ENCODE measurements at regions not wholly inside any gene's neighbourhood (a gene's known extent, or its start where the extent isn't known, plus 50 kb on each side); places are given as distances from the start of the nearest gene placed in this dataset.

- no peak for DNase-seq
Measured at GRCh38 chr6:147088861-147089260, 115.4 kb upstream of the STXBP5 start.

- DNase-seq: no peak
Measured at GRCh38 chr6:147095316-147095715, 108.9 kb upstream of the STXBP5 start.

DNA sequence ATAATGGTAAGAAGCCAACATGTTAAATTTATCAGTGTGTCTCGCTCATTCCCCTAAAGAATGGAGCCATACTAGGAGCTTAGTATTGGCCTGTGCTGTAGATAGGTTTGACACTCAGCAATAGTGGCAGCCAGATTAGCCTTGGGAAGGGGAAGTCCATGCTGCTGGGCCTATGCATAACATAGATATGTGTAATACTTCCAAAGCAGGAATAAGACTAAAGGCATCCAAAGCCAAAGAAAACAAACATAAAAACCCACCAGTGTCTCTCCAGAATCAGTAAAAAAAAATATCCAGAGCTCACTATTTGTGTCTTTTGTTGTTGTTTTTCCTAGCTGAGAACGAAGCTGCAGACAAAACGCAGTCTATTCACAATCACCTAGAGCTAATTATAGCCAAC, 104.2 kb upstream of the STXBP5 start:
- no peak for DNase-seq

DNA sequence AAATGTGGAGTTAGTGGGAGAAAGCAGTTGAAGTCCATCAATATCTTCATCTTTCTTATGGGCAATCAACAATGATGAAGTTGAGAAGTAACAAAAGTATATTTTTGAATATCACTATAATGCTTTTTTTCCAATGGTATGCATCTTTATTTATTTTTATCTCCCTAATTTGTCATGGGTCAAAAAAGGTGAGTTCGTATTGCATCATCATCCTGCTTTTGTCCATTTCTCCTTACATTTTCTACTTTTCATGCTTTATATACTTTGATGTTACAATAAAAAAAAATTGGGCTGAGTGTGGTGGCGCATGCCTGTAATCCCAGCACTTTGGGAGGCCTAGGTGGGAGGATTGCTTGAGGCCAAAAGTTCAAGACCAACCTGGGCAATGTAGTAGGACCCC, 101.2 kb upstream of the STXBP5 start:
- no peak for DNase-seq

DNA sequence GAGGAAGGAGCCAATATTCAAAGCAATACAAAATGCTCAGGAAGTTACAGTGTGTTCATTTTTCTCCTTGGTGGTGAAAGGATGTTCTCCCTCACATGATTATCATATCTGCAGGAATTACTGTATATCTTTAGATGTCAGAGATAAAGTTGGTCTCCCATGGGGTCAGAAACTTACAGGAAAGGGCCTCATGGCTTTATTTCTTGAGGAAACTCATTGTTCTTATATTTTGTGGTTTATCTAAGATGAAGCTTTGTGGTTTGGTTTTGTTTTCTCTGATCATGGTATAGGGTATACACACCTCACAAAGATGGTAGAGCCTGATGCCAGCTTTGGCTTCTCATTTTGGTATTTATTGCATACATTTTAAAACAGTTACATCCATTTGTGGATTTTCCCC, 100.5 kb upstream of the STXBP5 start:
- no peak for DNase-seq

GRCh38 chr6:147105786-147106185, 98.4 kb upstream of the STXBP5 start:
- DNase-seq: no peak

- DNase-seq: no peak
Measured at GRCh38 chr6:147106759-147107401, 97.3 kb upstream of the STXBP5 start.

DNA sequence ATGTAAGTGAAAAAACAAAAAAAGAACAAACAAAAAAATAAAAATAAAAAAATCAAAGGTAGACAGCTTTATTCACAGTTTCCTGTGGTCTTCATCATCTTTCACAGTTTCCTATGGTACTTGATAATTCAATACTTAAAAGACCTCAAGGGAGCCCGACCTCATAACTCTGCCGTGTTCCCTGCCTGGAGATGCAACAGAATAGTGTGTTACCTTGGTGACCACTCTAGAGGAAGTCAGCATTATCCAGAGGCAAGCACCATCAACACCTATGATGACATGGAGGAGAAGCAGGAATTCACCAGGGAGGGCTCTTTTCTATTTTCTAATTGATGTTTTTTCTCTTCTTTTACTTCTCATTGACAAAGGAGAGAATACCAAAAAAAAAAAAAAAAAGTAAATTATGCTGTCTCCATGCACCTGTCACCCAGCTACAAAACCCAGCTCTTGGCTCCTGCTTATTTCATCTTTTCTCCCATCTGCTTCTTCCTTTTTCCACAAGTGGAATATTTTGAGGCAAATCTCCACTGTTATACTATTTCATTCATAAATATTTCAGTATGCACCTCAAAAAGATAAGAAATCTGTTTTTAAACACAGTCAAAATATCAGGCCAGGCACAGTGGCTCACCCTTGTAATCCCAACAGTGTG, 95.8 kb upstream of the STXBP5 start:
- no peak for DNase-seq

DNA sequence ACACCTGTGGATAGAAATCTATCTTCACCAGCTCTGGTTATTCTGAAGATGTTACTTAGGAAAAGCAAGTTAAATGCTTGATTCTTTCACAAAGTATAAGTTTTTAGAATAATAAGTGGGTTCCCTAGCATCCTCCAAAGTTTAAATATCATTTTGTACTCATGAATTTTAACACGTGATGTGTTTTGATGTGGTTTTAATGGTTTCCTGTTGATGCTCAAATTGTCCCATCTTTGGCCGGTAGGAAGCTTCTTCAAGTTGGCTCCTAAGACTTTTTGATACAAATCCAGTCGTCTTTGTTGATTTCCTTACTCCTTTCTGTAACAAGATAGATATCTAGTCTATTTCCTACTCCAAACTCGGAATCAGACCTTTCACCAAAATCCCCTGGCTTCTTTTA, 94.5 kb upstream of the STXBP5 start:
- DNase-seq: no peak

DNA sequence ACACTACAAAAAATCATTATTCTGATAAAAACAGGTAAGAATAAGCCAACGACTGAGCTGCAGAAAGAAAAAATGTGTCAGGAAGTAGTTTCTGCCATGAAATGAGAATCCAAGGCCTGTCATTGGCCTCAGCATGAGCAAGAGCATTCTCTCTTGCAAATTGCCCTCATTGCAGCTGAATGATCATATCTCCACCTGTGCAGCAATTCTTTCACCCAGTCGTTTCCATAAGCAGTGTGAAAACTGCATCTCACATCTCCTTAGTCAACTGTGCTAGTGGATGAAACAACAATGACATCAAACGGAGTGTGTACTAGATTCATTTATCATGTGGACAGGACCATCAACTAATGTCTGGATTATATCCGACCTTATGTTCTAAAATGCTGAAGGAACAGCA, 88.2 kb upstream of the STXBP5 start:
- DNase-seq: no peak

- DNase-seq: no peak
Measured at GRCh38 chr6:147117011-147117410, 87.2 kb upstream of the STXBP5 start.

DNA sequence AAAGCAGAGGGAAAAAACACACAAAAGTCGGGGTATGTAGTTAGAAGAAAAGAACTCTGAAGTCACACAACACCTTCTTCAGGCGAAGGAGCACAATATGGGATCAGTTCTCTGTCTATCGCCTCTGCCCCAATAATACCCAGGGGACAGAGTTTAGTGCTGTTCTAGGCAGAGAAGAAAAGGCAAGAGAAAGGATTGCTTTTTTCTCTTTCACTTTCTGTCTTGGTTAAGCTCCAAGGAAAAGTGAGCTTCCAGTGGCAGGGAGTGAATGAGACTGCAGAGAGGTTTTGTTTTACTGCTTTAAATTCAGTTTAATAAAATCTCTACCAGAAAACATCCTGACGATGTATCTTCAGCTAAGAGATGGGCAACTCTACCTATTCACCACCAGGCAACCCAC, 86.6 kb upstream of the STXBP5 start:
- DNase-seq: no peak

DNA sequence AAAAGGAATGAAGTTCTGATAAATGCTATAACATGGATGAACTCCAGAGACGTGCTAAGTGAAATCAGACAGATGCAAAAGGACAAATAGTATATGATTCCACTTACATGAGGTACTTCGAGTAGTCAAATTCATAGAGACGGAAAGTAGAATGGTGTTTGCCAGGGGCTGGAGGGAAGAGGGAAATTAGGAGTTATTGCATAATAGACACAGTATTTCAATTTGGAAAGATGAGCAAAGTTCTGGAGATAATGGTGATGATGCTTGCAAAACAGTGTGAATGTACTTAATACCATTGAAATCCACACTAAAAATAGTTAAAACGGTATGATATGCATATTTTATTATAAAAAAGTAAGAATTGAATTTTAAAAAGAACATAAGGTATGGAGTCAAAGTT, 84.9 kb upstream of the STXBP5 start:
- no peak for DNase-seq

GRCh38 chr6:147122823-147123222, 81.4 kb upstream of the STXBP5 start:
- no peak for DNase-seq

DNA sequence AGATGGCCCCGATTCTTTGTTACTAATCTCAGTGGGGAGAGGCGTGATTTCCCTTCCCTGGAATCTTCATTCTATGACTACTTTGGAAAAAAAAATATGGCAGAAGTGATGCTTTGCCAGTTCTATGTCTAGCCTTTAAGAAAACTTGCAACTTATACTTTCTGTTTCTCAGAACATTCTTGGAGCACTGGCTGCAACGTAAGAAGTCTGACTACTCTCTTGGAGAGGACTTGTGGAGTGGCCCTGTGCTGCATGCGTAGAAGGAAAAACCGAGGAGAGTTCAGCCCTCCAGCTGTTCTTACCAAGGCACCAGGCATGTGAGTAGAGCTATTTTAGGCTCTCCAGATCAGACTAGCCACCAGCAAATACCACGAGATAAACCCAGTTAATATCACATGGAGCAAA, 77.6 kb upstream of the STXBP5 start:
- DNase-seq: no peak

GRCh38 chr6:147127587-147127986, 76.6 kb upstream of the STXBP5 start:
- no peak for DNase-seq

- no peak for DNase-seq
Measured at GRCh38 chr6:147128056-147128455, 76.2 kb upstream of the STXBP5 start.

DNA sequence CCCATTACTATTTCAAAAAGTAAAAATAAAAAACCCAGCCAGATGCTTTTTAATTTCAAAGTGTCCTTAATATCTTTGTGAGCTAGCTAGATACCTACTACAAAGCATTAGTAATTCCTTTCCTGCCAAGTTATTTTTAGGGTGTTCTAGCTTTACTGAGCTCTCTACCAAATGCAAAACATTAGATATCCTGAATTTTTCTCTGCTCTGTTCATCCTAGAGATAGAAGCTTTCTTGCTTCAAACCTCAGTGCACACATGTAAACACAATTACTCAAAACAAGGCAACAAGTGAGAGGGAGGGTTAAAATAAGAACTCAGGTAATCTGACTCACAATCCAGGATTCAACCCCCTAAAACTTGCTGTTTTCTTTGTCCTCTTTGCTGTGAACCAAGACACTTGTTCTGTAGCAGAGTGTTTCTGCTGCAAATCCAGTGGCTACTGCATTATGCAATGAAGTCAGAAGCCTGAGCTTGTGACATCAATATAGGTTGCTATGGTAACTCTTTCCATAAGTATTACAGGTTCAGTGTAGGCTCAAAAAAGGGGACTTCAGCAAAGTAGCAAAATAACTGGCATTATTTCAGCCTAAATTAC, 72.6 kb upstream of the STXBP5 start:
- no peak for DNase-seq

- no peak for DNase-seq
Measured at GRCh38 chr6:147132889-147133288, 71.3 kb upstream of the STXBP5 start.

- no peak for DNase-seq
Measured at GRCh38 chr6:147133669-147134068, 70.5 kb upstream of the STXBP5 start.

- DNase-seq: no peak
Measured at GRCh38 chr6:147135211-147135681, 69.0 kb upstream of the STXBP5 start.

DNA sequence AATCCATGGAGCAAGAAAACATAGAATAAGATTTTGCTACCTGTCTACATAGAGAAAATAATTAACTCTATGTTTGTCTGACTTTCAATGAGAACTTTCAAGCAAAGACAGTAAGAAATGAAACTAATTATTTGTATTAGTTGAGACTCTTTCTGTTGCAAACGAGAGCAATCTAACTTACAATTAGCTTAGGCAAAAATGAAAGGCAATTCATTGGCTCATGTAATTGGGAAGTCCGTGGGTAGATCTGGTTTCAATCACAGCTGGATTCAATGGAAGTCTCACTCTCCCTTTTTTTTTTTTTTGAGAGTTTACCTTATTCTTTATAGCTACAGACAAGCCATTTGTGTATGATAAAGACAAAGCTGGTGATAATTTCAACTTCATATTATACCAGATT, 68.2 kb upstream of the STXBP5 start:
- DNase-seq: no peak

GRCh38 chr6:147137986-147138385, 66.2 kb upstream of the STXBP5 start:
- no peak for DNase-seq

DNA sequence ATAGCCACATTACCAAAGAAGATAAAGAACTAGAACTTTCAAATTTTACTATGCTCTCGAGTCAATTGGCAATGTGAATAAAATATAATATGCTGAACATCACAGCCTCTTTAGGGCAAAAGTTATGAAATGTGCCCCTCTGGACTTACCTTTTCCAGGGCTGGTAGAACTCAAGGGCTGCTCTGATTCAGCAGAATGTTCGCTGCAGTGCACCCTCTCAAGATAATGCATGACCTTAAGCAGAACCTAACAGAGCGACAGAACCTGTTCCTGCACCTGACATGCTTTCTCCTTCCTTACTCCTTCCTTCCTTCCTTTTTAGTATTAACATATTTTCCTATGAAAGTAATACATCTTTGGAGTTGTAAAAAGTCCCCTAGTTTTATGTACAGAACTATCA, 65.4 kb upstream of the STXBP5 start:
- DNase-seq: no peak
